ENCODE measurements at regions not wholly inside any gene's neighbourhood (a gene's known extent, or its start where the extent isn't known, plus 50 kb on each side); places are given as distances from the start of the nearest gene placed in this dataset.

- no peak overlapping the region for H3K4me3 ChIP-seq (ENCODE audit: control insufficient read depth in 2 of 3, extremely low read depth in 1 of 3, insufficient read depth in 2 of 3, low read depth in 1 of 3, low read length in 3 of 3)
- H2AFZ ChIP-seq (ENCODE audit: control insufficient read depth, low read length) = no peak overlapping the region
- DNase-seq (ENCODE audit: low read depth, low spot score) (no peak), FAIRE-seq (no peak)
- H4K20me1 ChIP-seq (ENCODE audit: control insufficient read depth, extremely low read depth, insufficient read depth, low read length) = no peaks in the 10 kb centered on the region
- H3K27ac ChIP-seq (ENCODE audit: control insufficient read depth, insufficient read depth, low read length) = no peak overlapping the region
- TF ChIP-seq CTCF (optimal IDR thresholded peaks at IDR 0.05 in 1 of 3, IDR thresholded peaks at IDR 0.05 in 1 of 3, conservative IDR thresholded peaks at IDR 0.05 in 1 of 3; ENCODE audit: extremely low read depth in 1 of 3, insufficient read depth in 2 of 3, low read length in 3 of 3) (no peak), EZH2 (IDR thresholded peaks at IDR 0.05; ENCODE audit: low read length) (no peak)
- H3K4me1 ChIP-seq (ENCODE audit: control insufficient read depth, extremely low read depth, insufficient read depth, low read length) = peaks cover 17% of the 10 kb centered on the region
- no peak overlapping the region for H3K4me2 ChIP-seq (ENCODE audit: control insufficient read depth, extremely low read depth, insufficient read depth, low read depth, low read length)
- H3K27me3 ChIP-seq (ENCODE audit: control insufficient read depth, extremely low read depth, insufficient read depth, low read length) = no peaks in the 10 kb centered on the region
- dilution Hi-C loops (cut with MboI; ENCODE audit: extremely low pct_ligation_motif_present, low sequenced_read_pairs) = no loop called here
- no peaks in the 10 kb centered on the region for H3K9me1 ChIP-seq (ENCODE audit: control insufficient read depth, extremely low read depth, insufficient read depth, low read length)
- H3K79me2 ChIP-seq (ENCODE audit: control insufficient read depth, insufficient read depth, low read length) = no peaks in the 10 kb centered on the region
- H3K9ac ChIP-seq (ENCODE audit: control insufficient read depth, extremely low read depth, insufficient read depth, low read length) = no peak overlapping the region
- H3K9me3 ChIP-seq (ENCODE audit: control insufficient read depth, low read depth, low read length) = no peaks in the 10 kb centered on the region
- no peaks in the 10 kb centered on the region for H3K36me3 ChIP-seq (ENCODE audit: control insufficient read depth in 2 of 2, extremely low read depth in 1 of 2, insufficient read depth in 2 of 2, low read length in 2 of 2)
Observed at GRCh38 chr2:234410526-234410925, 86.4 kb downstream of the ARL4C start.

GRCh38 chr2:234409590-234409989 lies 87.3 kb downstream of the ARL4C start:
- no peak overlapping the region for H3K4me2 ChIP-seq (ENCODE audit: control insufficient read depth, extremely low read depth, insufficient read depth, low read depth, low read length)
- no peaks in the 10 kb centered on the region for H3K36me3 ChIP-seq (ENCODE audit: control insufficient read depth in 2 of 2, extremely low read depth in 1 of 2, insufficient read depth in 2 of 2, low read length in 2 of 2)
- no peaks in the 10 kb centered on the region for H3K9me3 ChIP-seq (ENCODE audit: control insufficient read depth, low read depth, low read length)
- H3K79me2 ChIP-seq (ENCODE audit: control insufficient read depth, insufficient read depth, low read length) = no peaks in the 10 kb centered on the region
- TF ChIP-seq CTCF (optimal IDR thresholded peaks at IDR 0.05 in 1 of 3, IDR thresholded peaks at IDR 0.05 in 1 of 3, conservative IDR thresholded peaks at IDR 0.05 in 1 of 3; ENCODE audit: extremely low read depth in 1 of 3, insufficient read depth in 2 of 3, low read length in 3 of 3) (no peak), EZH2 (IDR thresholded peaks at IDR 0.05; ENCODE audit: low read length) (no peak)
- no peak overlapping the region for H3K4me3 ChIP-seq (ENCODE audit: control insufficient read depth in 2 of 3, extremely low read depth in 1 of 3, insufficient read depth in 2 of 3, low read depth in 1 of 3, low read length in 3 of 3)
- H3K4me1 ChIP-seq (ENCODE audit: control insufficient read depth, extremely low read depth, insufficient read depth, low read length) = peaks cover 17% of the 10 kb centered on the region
- no peak overlapping the region for H3K9ac ChIP-seq (ENCODE audit: control insufficient read depth, extremely low read depth, insufficient read depth, low read length)
- no peaks in the 10 kb centered on the region for H3K27me3 ChIP-seq (ENCODE audit: control insufficient read depth, extremely low read depth, insufficient read depth, low read length)
- no peak for FAIRE-seq
- no peak overlapping the region for H2AFZ ChIP-seq (ENCODE audit: control insufficient read depth, low read length)
- no peak for DNase-seq (ENCODE audit: low read depth, low spot score)
- no peak overlapping the region for H3K27ac ChIP-seq (ENCODE audit: control insufficient read depth, insufficient read depth, low read length)
- dilution Hi-C loops (cut with MboI; ENCODE audit: extremely low pct_ligation_motif_present, low sequenced_read_pairs) = no loop called here
- no peaks in the 10 kb centered on the region for H4K20me1 ChIP-seq (ENCODE audit: control insufficient read depth, extremely low read depth, insufficient read depth, low read length)
- no peaks in the 10 kb centered on the region for H3K9me1 ChIP-seq (ENCODE audit: control insufficient read depth, extremely low read depth, insufficient read depth, low read length)

All from keratinocyte (primary cell).